Esophagus muscularis mucosa (tissue), 4 donors: ENCODE measurements at regions not wholly inside any gene's neighbourhood (a gene's known extent, or its start where the extent isn't known, plus 50 kb on each side); places are given as distances from the start of the nearest gene placed in this dataset.

Source experiments
- DNase-seq: peaks from one replicate; pipeline ENCODE4 v3.0.0-alpha.2; 2017; ENCODE audit errors: extremely low spot score
- H3K27ac ChIP-seq, 4 donors: fragments of 200-600 bp; sonication (generic); replicated peaks in 1 of 4; 1 replicate in 3 of 4; 2 replicates in 1 of 4; pipeline ENCODE4 v1.5.1; 2016 to 2019; ENCODE audit warnings: mild to moderate bottlenecking in 1 of 4
- H3K27me3 ChIP-seq, 4 donors: fragments of 200-600 bp; sonication (generic); one replicate each; pipeline versions ENCODE4 v1.5.1 to v1.6.0; 2016 to 2019
- H3K36me3 ChIP-seq, 4 donors: fragments of 200-600 bp; sonication (generic); one replicate each; pipeline ENCODE4 v1.5.1; 2016 to 2019
- H3K4me1 ChIP-seq, 4 donors: fragments of 200-600 bp; sonication (generic); one replicate each; pipeline ENCODE4 v1.5.1; 2016 to 2019
- H3K4me3 ChIP-seq, 4 donors: fragments of 200-600 bp; sonication (generic); 1 replicate in 2 of 4; 2 replicates in 2 of 4; pipeline ENCODE4 v1.5.1; 2016 to 2019; ENCODE audit warnings: mild to moderate bottlenecking in 4 of 4, moderate library complexity in 1 of 4
- H3K9me3 ChIP-seq, 4 donors: fragments of 200-600 bp; sonication (generic); 1 replicate in 3 of 4; 2 replicates in 1 of 4; pipeline ENCODE4 v1.5.1; 2016 to 2019
- CTCF ChIP-seq, 3 experiments: fragments of 200-600 bp in 2 of 3; fragments of 450-650 bp in 1 of 3; sonication (generic) in 2 of 3; IDR thresholded peaks; one replicate each; pipeline ENCODE4 v1.5.1; 2017 to 2019; ENCODE audit warnings: antibody characterized with exemption in 3 of 3, mild to moderate bottlenecking in 2 of 3, moderate library complexity in 1 of 3
- EP300 ChIP-seq: sonication (generic); formaldehyde crosslinking; IDR thresholded peaks from one replicate; pipeline ENCODE4 v1.6.1; 2017; ENCODE audit warnings: antibody characterized with exemption
- POLR2A ChIP-seq: fragments of 450-650 bp; IDR thresholded peaks from one replicate; pipeline ENCODE4 v1.6.1; 2017; ENCODE audit warnings: antibody characterized with exemption, moderate library complexity, mild to moderate bottlenecking, low read depth
- POLR2AphosphoS5 ChIP-seq, 2 donors: sonication (generic); formaldehyde crosslinking; IDR thresholded peaks; one replicate each; pipeline ENCODE4 v1.6.1; 2017; ENCODE audit warnings: antibody characterized with exemption in 2 of 2
- WGBS: methylation state at CpG from one replicate; pipeline ENCODE4 v1.1.5; 2018; 5-methylcytosine and 5-hydroxymethylcytosine counted together
- intact Hi-C: fragments of 100-400 bp; cut with DNase I; formaldehyde crosslinking; loops from one replicate; pipeline ENCODE4 v1.15.1; 2023

GRCh38 chr2:182521453-182522404 is 94.9 kb upstream of the PDE1A start:
- H3K9me3 ChIP-seq, result no peaks in the 10 kb centered on the region
- H3K4me1 ChIP-seq, result peaks cover 0 to 16% (median 7%) of the 10 kb centered on the region in 4 donors
- H3K36me3 ChIP-seq, result no peaks in the 10 kb centered on the region
- H3K27me3 ChIP-seq, result no peaks in the 10 kb centered on the region
- TF ChIP-seq POLR2A (no peak), POLR2AphosphoS5 (IDR thresholded peaks at IDR 0.05) (no peak), EP300 (no peak), CTCF (IDR thresholded peaks at IDR 0.05) (no peak)
- WGBS, result 83% methylated on average over 9 of the region's 9 CpGs
- H3K4me3 ChIP-seq, result no peak overlapping the region
- intact Hi-C loops, result no loop called here
- H3K27ac ChIP-seq, result no peak overlapping the region
- no peak for DNase-seq

- peaks cover 0 to 16% (median 7%) of the 10 kb centered on the region in 4 donors for H3K4me1 ChIP-seq
- WGBS, result 21% methylated on average over 6 of the region's 6 CpGs
- H3K4me3 ChIP-seq, result peak overlapping the region in 3 of 4 donors; percentile 23 to 34 (median 25)
- no peaks in the 10 kb centered on the region for H3K9me3 ChIP-seq
- intact Hi-C loops, result no loop called here
- H3K27me3 ChIP-seq, result no peaks in the 10 kb centered on the region
- TF ChIP-seq EP300 (no peak), POLR2A (no peak), POLR2AphosphoS5 (IDR thresholded peaks at IDR 0.05) (no peak), CTCF (IDR thresholded peaks at IDR 0.05) (no peak)
- H3K36me3 ChIP-seq, result no peaks in the 10 kb centered on the region
- H3K27ac ChIP-seq, result no peak overlapping the region
- no peak for DNase-seq
Measured at GRCh38 chr2:182522405-182522896, 95.6 kb upstream of the PDE1A start.

- intact Hi-C loops, result no loop called here
- H3K27me3 ChIP-seq, result no peaks in the 10 kb centered on the region
- peak overlapping the region; percentile 23 to 34 (median 29) for H3K4me3 ChIP-seq
- H3K36me3 ChIP-seq, result no peaks in the 10 kb centered on the region
- H3K9me3 ChIP-seq, result no peaks in the 10 kb centered on the region
- no peak for TF ChIP-seq POLR2A
- no peak for TF ChIP-seq POLR2AphosphoS5 (IDR thresholded peaks at IDR 0.05)
- no peak for TF ChIP-seq EP300
- TF ChIP-seq CTCF (IDR thresholded peaks at IDR 0.05), result no peak
- no peak for DNase-seq
- WGBS, result 24% methylated on average over 4 of the region's 4 CpGs
- H3K4me1 ChIP-seq, result peaks cover 0 to 16% (median 7%) of the 10 kb centered on the region in 4 donors
- H3K27ac ChIP-seq, result no peak overlapping the region
Measured at GRCh38 chr2:182522972-182523473, 96.2 kb upstream of the PDE1A start.

GRCh38 chr2:182530636-182531035 is 103.8 kb upstream of the PDE1A start:
- TF ChIP-seq POLR2A (no peak), CTCF (IDR thresholded peaks at IDR 0.05) (no peak), EP300 (no peak), POLR2AphosphoS5 (IDR thresholded peaks at IDR 0.05) (no peak)

More at GRCh38 chr2:182530636-182531035, 103.8 kb upstream of the PDE1A start:
- no peak overlapping the region for H3K27ac ChIP-seq
- H3K4me1 ChIP-seq, result no peaks in the 10 kb centered on the region
- H3K27me3 ChIP-seq, result no peaks in the 10 kb centered on the region
- no peaks in the 10 kb centered on the region for H3K36me3 ChIP-seq
- no peaks in the 10 kb centered on the region for H3K9me3 ChIP-seq
- DNase-seq, result no peak
- no peak overlapping the region for H3K4me3 ChIP-seq
- intact Hi-C loops, result no loop called here
